B cell (primary cell): ENCODE measurements at regions not wholly inside any gene's neighbourhood (a gene's known extent, or its start where the extent isn't known, plus 50 kb on each side); places are given as distances from the start of the nearest gene placed in this dataset.

Experiments used
- CTCF ChIP-seq: fragments of 200-600 bp; IDR thresholded peaks from one replicate; pipeline ENCODE4 v1.8.0; 2022; ENCODE audit warnings: antibody characterized with exemption, mild to moderate bottlenecking
- EZH2 ChIP-seq: IDR thresholded peaks from 2 replicates; pipeline ENCODE4 v1.6.1; 2012; ENCODE audit warnings: borderline replicate concordance, low read depth, mild to moderate bottlenecking, moderate library complexity, low read length; ENCODE audit not compliant: insufficient read depth, poor library complexity, severe bottlenecking

- TF ChIP-seq CTCF, result no peak
- TF ChIP-seq EZH2, result no peak
These were observed 340.6 kb downstream of the CAAP1 start for GRCh38 chr9:26551971-26552370.
